Brain microvascular endothelial cell (primary cell): ENCODE measurements at regions not wholly inside any gene's neighbourhood (a gene's known extent, or its start where the extent isn't known, plus 50 kb on each side); places are given as distances from the start of the nearest gene placed in this dataset.

Source experiments
- DNase-seq: peaks from one replicate; pipeline ENCODE4 v3.0.0-alpha.2; 2020
- H3K27ac ChIP-seq: fragments of 250-450 bp; sonication (Bioruptor Pico); 2 replicates; pipeline ENCODE4 v1.5.1; 2020; ENCODE audit warnings: mild to moderate bottlenecking, moderate library complexity
- H3K27me3 ChIP-seq: fragments of 250-450 bp; sonication (Bioruptor Pico); replicated peaks from 2 replicates; pipeline ENCODE4 v1.5.1; 2020; ENCODE audit warnings: mild to moderate bottlenecking
- H3K36me3 ChIP-seq: fragments of 250-450 bp; sonication (Bioruptor Pico); replicated peaks from 2 replicates; pipeline ENCODE4 v1.5.1; 2020; ENCODE audit warnings: mild to moderate bottlenecking
- H3K4me3 ChIP-seq: 2 replicates; pipeline ENCODE4 v1.5.1; 2011; ENCODE audit warnings: low read depth, mild to moderate bottlenecking, control low read depth, low read length, moderate library complexity
- CTCF ChIP-seq: IDR thresholded peaks from 2 replicates; pipeline ENCODE4 v1.5.1; 2011; ENCODE audit warnings: low read depth, mild to moderate bottlenecking, moderate library complexity, low read length, control low read depth, inconsistent platforms; ENCODE audit errors: missing control alignments
- in situ Hi-C: cut with HindIII; loops from 2 replicates; pipeline ENCODE4 v1.10.0; 2017; ENCODE audit warnings: low sequenced_read_pairs, low pct_ligation_motif_present

DNA sequence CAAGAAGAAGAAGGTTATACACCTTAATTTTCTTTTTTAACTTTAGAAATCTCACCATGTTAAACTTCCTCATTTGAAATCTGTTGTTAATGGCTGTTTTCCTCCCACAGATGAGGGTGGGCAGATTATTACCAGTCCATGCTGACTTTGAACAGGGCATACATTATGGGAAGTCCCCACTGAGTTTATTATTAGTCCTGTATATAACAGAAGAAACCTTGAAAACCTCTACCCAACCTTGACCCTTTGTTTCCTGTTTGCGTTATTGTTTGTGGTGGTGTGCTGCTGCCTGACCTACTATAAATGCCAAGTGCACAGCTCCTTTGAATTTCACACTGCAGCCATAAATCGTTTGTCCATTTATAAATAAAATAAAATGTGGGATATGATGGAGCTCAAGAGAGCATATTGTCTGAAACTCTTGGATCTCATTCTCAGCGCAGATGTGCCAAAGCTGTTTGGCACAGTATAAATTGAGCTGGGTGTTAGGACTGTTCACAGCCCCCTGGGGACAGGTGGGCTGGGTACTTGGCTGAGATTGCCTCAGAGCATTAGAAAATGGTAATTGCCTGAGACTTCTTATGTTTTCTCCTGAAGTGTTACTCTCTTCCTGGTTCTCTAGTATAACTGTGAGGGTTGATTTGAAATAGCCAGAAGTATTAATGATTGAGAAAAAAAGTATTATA lies 139.6 kb downstream of the SPATA31D1 start:
- in situ Hi-C loops = no loop called here
- Histone ChIP-seq H3K4me3 (no peak overlapping the region), H3K27me3 (no peaks in the 10 kb centered on the region), H3K27ac (no peak overlapping the region), H3K36me3 (no peaks in the 10 kb centered on the region)
- no peak for TF ChIP-seq CTCF
- no peak for DNase-seq

GRCh38 chr9:82129708-82130107 lies 141.1 kb downstream of the SPATA31D1 start:
- in situ Hi-C loops = no loop called here
- Histone ChIP-seq H3K27ac (no peak overlapping the region), H3K36me3 (no peaks in the 10 kb centered on the region), H3K27me3 (no peaks in the 10 kb centered on the region), H3K4me3 (no peak overlapping the region)
- TF ChIP-seq CTCF = no peak
- DNase-seq = peak; percentile 28

DNA sequence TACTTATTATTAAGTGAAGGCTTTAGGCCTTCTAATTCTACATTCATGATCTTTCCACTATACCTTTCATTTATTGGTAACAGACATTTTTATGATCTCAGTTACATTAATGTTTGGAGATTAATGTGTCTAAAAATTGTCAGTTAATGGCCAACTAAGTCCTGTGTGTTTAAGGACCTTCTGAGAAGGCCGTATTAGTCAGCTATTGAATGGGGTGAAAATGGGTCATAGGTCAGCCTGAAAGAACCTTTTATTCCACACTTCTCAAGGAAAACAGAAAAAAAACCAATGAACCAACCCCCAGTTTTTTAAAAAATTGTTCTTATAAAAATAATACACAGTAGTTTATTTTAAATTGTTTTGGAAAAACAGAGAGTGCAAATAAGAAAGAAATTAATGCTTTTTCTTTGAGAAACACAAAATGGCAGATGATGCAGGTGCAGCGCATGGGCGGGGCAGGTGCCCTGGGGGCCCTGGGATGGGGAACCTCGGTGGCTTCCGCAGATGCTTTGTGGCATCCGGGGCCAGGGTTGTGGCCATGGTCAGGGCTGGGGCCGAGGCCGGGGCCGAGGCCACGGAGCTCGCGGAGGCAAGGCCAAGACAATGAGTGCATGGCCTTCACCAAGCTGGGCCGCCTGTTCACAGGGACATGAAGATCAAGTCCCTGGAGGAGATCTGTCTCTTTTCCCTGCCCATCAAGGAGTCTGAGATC lies 141.9 kb downstream of the SPATA31D1 start:
- Histone ChIP-seq H3K27me3 (no peaks in the 10 kb centered on the region), H3K4me3 (no peak overlapping the region), H3K36me3 (no peaks in the 10 kb centered on the region), H3K27ac (no peak overlapping the region)
- no peak for TF ChIP-seq CTCF
- in situ Hi-C loops = no loop called here
- DNase-seq = no peak

- no peak for TF ChIP-seq CTCF
- H3K4me3 ChIP-seq = no peak overlapping the region
- DNase-seq = no peak
- no peak overlapping the region for H3K27ac ChIP-seq
- H3K27me3 ChIP-seq = no peaks in the 10 kb centered on the region
- in situ Hi-C loops = no loop called here
- H3K36me3 ChIP-seq = no peaks in the 10 kb centered on the region
Observed at GRCh38 chr9:82131072-82131471, 142.5 kb downstream of the SPATA31D1 start.

DNA sequence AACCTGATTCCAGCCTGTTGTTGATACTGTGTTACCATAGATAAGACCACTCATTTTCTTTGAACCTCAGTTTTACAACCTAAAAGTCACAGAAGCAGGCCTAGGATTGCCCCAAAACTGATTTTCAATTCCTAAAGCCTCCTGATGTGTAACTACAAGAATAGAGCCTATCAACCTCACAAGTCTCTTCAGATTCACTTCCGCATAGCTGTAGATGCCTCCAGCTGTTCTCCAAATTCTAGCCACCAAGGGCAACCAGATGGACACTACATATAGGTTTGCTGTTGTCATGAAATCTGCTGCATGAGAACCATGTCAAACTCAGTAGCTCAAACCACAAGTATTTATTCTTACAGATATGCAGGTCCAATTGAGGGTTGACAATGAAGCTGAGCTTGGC lies 143.5 kb downstream of the SPATA31D1 start:
- in situ Hi-C loops = no loop called here
- Histone ChIP-seq H3K36me3 (no peaks in the 10 kb centered on the region), H3K27ac (no peak overlapping the region), H3K4me3 (no peak overlapping the region), H3K27me3 (no peaks in the 10 kb centered on the region)
- TF ChIP-seq CTCF = no peak
- DNase-seq = no peak

DNA sequence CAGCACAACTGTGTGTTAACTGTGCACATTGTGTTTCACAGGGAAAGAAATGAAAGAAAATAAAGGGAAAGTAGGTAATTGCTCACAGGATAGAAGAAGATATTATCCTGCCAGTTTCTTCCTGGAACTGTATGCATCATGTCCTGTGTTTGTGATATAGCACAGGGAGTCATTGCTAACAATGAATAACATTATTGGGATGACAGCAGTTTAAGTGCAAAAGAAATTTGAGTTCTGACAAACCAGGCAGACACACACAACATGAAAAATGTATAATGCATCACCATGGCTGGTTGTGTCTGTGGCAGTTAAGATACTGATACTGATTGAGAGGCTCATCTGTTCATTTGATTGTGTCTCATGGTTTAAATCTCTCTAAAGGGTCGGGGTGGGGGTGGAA lies 145.4 kb downstream of the SPATA31D1 start:
- in situ Hi-C loops = no loop called here
- H3K36me3 ChIP-seq = no peaks in the 10 kb centered on the region
- H3K4me3 ChIP-seq = no peak overlapping the region
- H3K27ac ChIP-seq = no peak overlapping the region
- no peaks in the 10 kb centered on the region for H3K27me3 ChIP-seq
- DNase-seq = no peak
- no peak for TF ChIP-seq CTCF
